ENCODE measurements at regions not wholly inside any gene's neighbourhood (a gene's known extent, or its start where the extent isn't known, plus 50 kb on each side); places are given as distances from the start of the nearest gene placed in this dataset.

DNA sequence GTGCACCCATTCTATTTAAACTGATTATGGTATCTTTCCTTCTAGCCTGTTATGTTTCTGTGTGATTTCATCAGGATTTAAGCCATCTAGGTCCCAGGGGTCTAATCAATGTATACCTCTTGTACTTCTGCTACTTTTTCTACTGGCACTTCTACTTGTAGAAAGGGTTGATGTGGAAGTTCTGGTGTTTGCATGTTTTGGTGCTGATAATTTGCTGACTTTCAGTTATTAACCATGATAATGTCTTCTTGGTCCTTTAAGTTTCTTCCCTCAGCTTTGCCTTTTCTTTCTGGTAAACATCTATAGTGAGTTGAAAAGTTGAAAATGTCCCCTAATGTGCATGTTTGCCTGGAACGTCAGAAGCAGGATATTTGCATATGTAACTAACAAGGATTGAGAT is 390.6 kb upstream of the MAP3K7 start:
- ChIA-PET CTCF (ENCODE audit: partially characterized antibody) (interaction anchor here (0.8 kb wide), 1 partner anchor 37 kb away, joined by 4 read pairs; no protein-coding TSS in a partner anchor), POLR2A (ENCODE audit: partially characterized antibody) (no interaction called here)
- H3K79me1 ChIP-seq (ENCODE audit: low read depth, low read length): no peaks in the 10 kb centered on the region
- no peak overlapping the region for H4K91ac ChIP-seq (replicated peaks; ENCODE audit: insufficient read length, low read length)
- no peak overlapping the region for H2AK5ac ChIP-seq (ENCODE audit: low read depth, low read length)
- no peaks in the 10 kb centered on the region for H3K4me1 ChIP-seq (replicated peaks in 1 of 4; ENCODE audit: control insufficient read depth in 3 of 4, insufficient read depth in 4 of 4, low read length in 3 of 4)
- H4K20me1 ChIP-seq (replicated peaks in 1 of 2; ENCODE audit: control insufficient read depth in 1 of 2, insufficient read depth in 2 of 2, low read length in 2 of 2): no peaks in the 10 kb centered on the region
- no peak overlapping the region for H3K4me2 ChIP-seq (ENCODE audit: insufficient read depth in 1 of 2, low read depth in 2 of 2, low read length in 2 of 2)
- H3K9ac ChIP-seq (replicated peaks in 1 of 4; ENCODE audit: extremely low read depth in 1 of 4, low read depth in 3 of 4, low read length in 3 of 4): no peak overlapping the region; a peak in 1 of 7 replicates
- no peak overlapping the region for H3K23ac ChIP-seq (ENCODE audit: insufficient read length)
- H3K56ac ChIP-seq (replicated peaks; ENCODE audit: insufficient read length, low read depth, low read length): no peak overlapping the region
- no peak overlapping the region for H3K27ac ChIP-seq (ENCODE audit: low read depth, low read length)
- no peaks in the 10 kb centered on the region for H3K9me3 ChIP-seq (ENCODE audit: insufficient read depth in 2 of 2, low read depth in 1 of 2, low read length in 1 of 2)
- no peak overlapping the region for H3K14ac ChIP-seq (ENCODE audit: insufficient read length)
- no peak overlapping the region for H3K4me3 ChIP-seq (ENCODE audit: extremely low read depth in 1 of 4, insufficient read depth in 2 of 4, low read depth in 3 of 4, low read length in 4 of 4)
- TF ChIP-seq BRCA1 (IDR thresholded peaks at IDR 0.05; ENCODE audit: low read depth, low read length) (no peak), CHD2 (IDR thresholded peaks at IDR 0.05; ENCODE audit: low read length) (no peak), RFX5 (IDR thresholded peaks at IDR 0.05; ENCODE audit: borderline replicate concordance, low read depth, low read length) (no peak), GTF2F1 (IDR thresholded peaks at IDR 0.05; ENCODE audit: borderline replicate concordance, low read depth, low read length) (no peak), EP300 (IDR thresholded peaks at IDR 0.05; ENCODE audit: borderline replicate concordance in 1 of 2, low read depth in 2 of 2, low read length in 2 of 2) (no peak), SP4 (IDR thresholded peaks at IDR 0.05; ENCODE audit: low read length) (no peak)
- no peak overlapping the region for H4K8ac ChIP-seq (ENCODE audit: extremely low read depth, insufficient read depth, low read length)
- no peak for FAIRE-seq
- H2BK15ac ChIP-seq (ENCODE audit: low read length): no peak overlapping the region
- no peak overlapping the region for H2BK12ac ChIP-seq (ENCODE audit: low read depth, low read length)
- H3K79me2 ChIP-seq (ENCODE audit: control insufficient read depth in 1 of 2, insufficient read depth in 2 of 2, low read length in 2 of 2): no peaks in the 10 kb centered on the region
- no peaks in the 10 kb centered on the region; a peak in 1 of 7 replicates for H3K27me3 ChIP-seq (replicated peaks in 1 of 4; ENCODE audit: control insufficient read depth in 3 of 4, extremely low read depth in 1 of 4, insufficient read depth in 3 of 4, low read length in 3 of 4)
- H2BK120ac ChIP-seq (replicated peaks; ENCODE audit: low read depth, low read length): no peak overlapping the region
- DNase-seq (ENCODE audit: low read depth in 1 of 2, low spot score in 2 of 2): no peak
- H3K36me3 ChIP-seq (ENCODE audit: control insufficient read depth in 2 of 4, insufficient read depth in 4 of 4, low read length in 3 of 4): no peaks in the 10 kb centered on the region
- peaks cover 2% of the 10 kb centered on the region; the same call in 1 of the 2 replicates for H3K23me2 ChIP-seq (ENCODE audit: low read depth, low read length)
- no peak overlapping the region for H3K4ac ChIP-seq (replicated peaks; ENCODE audit: insufficient read length, low read depth, low read length)
- no peak overlapping the region for H3K18ac ChIP-seq (ENCODE audit: extremely low read depth, low read length)
- H4K5ac ChIP-seq (ENCODE audit: insufficient read length, low read depth, low read length): no peak overlapping the region
- H2AFZ ChIP-seq (ENCODE audit: low read length): peak overlapping the region; percentile 40; the same call in 1 of the 2 replicates
- H2BK20ac ChIP-seq (ENCODE audit: low read length): no peak overlapping the region
- H2BK5ac ChIP-seq (ENCODE audit: low read depth, low read length): no peak overlapping the region
- 53% methylated on average over 1 of the region's 1 CpG; no CpG with 5 or more reads in 1 of the 2 experiments for WGBS, 2 experiments (ENCODE audit: extremely low coverage in 1 of 2, insufficient coverage in 1 of 2, insufficient read length in 1 of 2, insufficient replicate concordance in 2 of 2, low coverage in 1 of 2, low lambda C conversion rate in 2 of 2, missing lambda C conversion rate in 1 of 2)

Data from H1 (cell line).